PC-9 (cell line): ENCODE measurements at regions not wholly inside any gene's neighbourhood (a gene's known extent, or its start where the extent isn't known, plus 50 kb on each side); places are given as distances from the start of the nearest gene placed in this dataset.

ENCODE experiments used
- BruUV-seq: library from RNA; stranded (reverse); fragments of 400-500 nt; replicated peaks from 2 replicates; lab custom pipeline; 2021; lab: Mats Ljungman, UMichigan
- CTCF ChIA-PET: fragments of 300-600 bp; sonication (Branson Sonifier 250); formaldehyde crosslinking; loops from one replicate; lab custom pipeline; 2022; ENCODE audit warnings: antibody characterized with exemption; lab: Charles Lee
- POLR2A ChIA-PET: fragments of 300-600 bp; sonication (Branson Sonifier 250); formaldehyde crosslinking; loops from one replicate; lab custom pipeline; 2022; ENCODE audit warnings: antibody characterized with exemption; ENCODE audit not compliant: unreplicated experiment; lab: Charles Lee
- DNase-seq, 2 experiments: peaks; one replicate each; pipeline versions ENCODE4 v3.0.0 to v3.0.0-alpha.2; 2015 to 2022; ENCODE audit warnings: mixed read lengths in 1 of 2
- H2AFZ ChIP-seq: fragments of 200-600 bp; sonication (generic); 2 replicates; pipeline ENCODE4 v1.8.1; 2017; ENCODE audit warnings: antibody characterized with exemption
- H3F3A ChIP-seq: fragments of 200-600 bp; sonication (generic); 2 replicates; pipeline ENCODE4 v1.8.1; 2017; ENCODE audit warnings: antibody characterized with exemption, mild to moderate bottlenecking, low read depth; ENCODE audit not compliant: insufficient read depth
- H3K27ac ChIP-seq: fragments of 200-600 bp; sonication (generic); 2 replicates; pipeline ENCODE4 v1.6.1; 2016; ENCODE audit warnings: mixed run types
- H3K27me3 ChIP-seq: fragments of 200-600 bp; sonication (generic); 2 replicates; pipeline ENCODE4 v1.6.1; 2016; ENCODE audit warnings: low read depth, mixed run types; ENCODE audit not compliant: insufficient read depth
- H3K36me3 ChIP-seq: fragments of 200-600 bp; sonication (generic); 2 replicates; pipeline ENCODE4 v1.6.1; 2016; ENCODE audit warnings: low read depth, mixed run types
- H3K4me1 ChIP-seq: fragments of 200-600 bp; sonication (generic); replicated peaks from 2 replicates; pipeline ENCODE4 v1.6.1; 2016; ENCODE audit warnings: mixed run types; ENCODE audit not compliant: insufficient read depth
- H3K4me2 ChIP-seq: fragments of 200-600 bp; sonication (generic); 2 replicates; pipeline ENCODE4 v1.6.1; 2017; ENCODE audit warnings: mixed run types
- H3K4me3 ChIP-seq: fragments of 200-600 bp; sonication (generic); 2 replicates; pipeline ENCODE4 v1.6.1; 2016; ENCODE audit warnings: mixed run types
- H3K79me2 ChIP-seq: fragments of 200-600 bp; sonication (generic); 2 replicates; pipeline ENCODE4 v1.6.1; 2017; ENCODE audit warnings: low read depth, mixed run types
- H3K9me2 ChIP-seq: fragments of 200-600 bp; sonication (generic); 2 replicates; pipeline ENCODE4 v1.8.1; 2017; ENCODE audit warnings: mild to moderate bottlenecking; ENCODE audit not compliant: insufficient read depth
- H3K9me3 ChIP-seq: fragments of 200-600 bp; sonication (generic); 2 replicates; pipeline ENCODE4 v1.8.1; 2016; ENCODE audit warnings: low read depth; ENCODE audit not compliant: insufficient read depth
- H4K20me1 ChIP-seq: fragments of 200-600 bp; sonication (generic); 2 replicates; pipeline ENCODE4 v1.8.1; 2017; ENCODE audit not compliant: insufficient read depth
- EZH2 ChIP-seq: fragments of 200-600 bp; sonication (generic); IDR thresholded peaks from 2 replicates; pipeline ENCODE4 v1.8.0; 2017; ENCODE audit warnings: antibody characterized with exemption, low read depth
- intact Hi-C: fragments of 100-400 bp; cut with micrococcal nuclease; formaldehyde crosslinking; loops from one replicate; pipeline ENCODE4 v1.10.0; 2022; ENCODE audit not compliant: unreplicated experiment
- TF ChIP-seq, protein P1 (sequence below): fragments of 200-600 bp; sonication (generic); conservative IDR thresholded peaks from 2 replicates; pipeline ENCODE4 v1.6.1; 2017; ENCODE audit warnings: mixed run types, antibody characterized with exemption, mild to moderate bottlenecking, moderate library complexity

DNA sequence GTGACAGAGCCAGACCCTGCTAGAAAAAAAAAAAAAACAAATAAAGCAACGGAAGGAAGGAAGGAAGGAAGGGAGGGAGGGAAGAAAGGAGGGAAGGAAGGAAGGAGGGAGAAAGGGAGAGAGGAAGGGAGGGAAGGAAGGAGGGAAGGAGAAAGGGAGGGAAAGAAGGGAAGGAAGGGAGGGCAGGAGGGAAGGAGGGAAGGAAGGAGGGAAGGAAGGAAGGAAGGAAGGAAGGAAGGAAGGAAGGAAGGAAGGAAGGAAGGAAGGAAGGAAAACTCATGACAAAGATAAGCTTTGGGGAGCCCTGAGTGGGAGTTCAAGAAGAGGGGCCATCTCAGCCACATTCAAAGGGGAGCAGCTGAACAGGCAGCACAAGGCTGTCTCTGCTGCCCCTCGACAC lies 124.7 kb upstream of the MGMT start:
- no peak overlapping the region for H3K4me2 ChIP-seq
- no peaks in the 10 kb centered on the region for H3K9me2 ChIP-seq
- no peaks in the 10 kb centered on the region for H4K20me1 ChIP-seq
- ChIA-PET POLR2A (no interaction called here), CTCF (no interaction called here)
- DNase-seq, result no peak
- intact Hi-C loops, result no loop called here
- no peaks in the 10 kb centered on the region for H3F3A ChIP-seq
- H3K36me3 ChIP-seq, result no peaks in the 10 kb centered on the region
- H3K9me3 ChIP-seq, result no peaks in the 10 kb centered on the region
- no peaks in the 10 kb centered on the region for H3K79me2 ChIP-seq
- no peak overlapping the region for H3K27ac ChIP-seq
- no peak overlapping the region for H3K4me3 ChIP-seq
- TF ChIP-seq EZH2, result no peak
- H2AFZ ChIP-seq, result no peak overlapping the region
- H3K4me1 ChIP-seq, result no peaks in the 10 kb centered on the region
- H3K27me3 ChIP-seq, result peaks cover 58% of the 10 kb centered on the region
- no TSS peak for BruUV-seq

DNA sequence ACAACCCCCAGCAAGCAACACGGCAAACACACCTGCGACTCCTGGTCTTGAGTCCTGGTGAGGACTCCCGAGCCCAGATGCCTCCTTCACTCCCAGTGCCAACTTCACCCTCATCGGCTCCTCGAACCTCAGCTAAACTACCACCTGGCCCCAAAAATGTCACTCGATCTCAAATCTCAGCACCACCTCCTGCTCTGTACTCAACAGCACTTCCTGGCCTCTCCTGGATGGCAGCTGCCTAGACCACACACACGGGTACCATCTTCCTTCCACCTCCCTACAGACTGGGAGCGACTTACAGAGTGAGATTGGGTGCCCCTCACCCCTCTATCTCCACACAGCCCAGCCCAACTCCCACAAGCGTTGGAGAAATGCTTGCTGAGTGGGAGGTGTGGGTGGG lies 123.9 kb upstream of the MGMT start:
- H3K9me2 ChIP-seq, result no peaks in the 10 kb centered on the region
- no peaks in the 10 kb centered on the region for H3K4me1 ChIP-seq
- no peak overlapping the region for H2AFZ ChIP-seq
- peaks cover 64% of the 10 kb centered on the region for H3K27me3 ChIP-seq
- H4K20me1 ChIP-seq, result no peaks in the 10 kb centered on the region
- H3F3A ChIP-seq, result no peaks in the 10 kb centered on the region
- TF ChIP-seq, protein P1, sequence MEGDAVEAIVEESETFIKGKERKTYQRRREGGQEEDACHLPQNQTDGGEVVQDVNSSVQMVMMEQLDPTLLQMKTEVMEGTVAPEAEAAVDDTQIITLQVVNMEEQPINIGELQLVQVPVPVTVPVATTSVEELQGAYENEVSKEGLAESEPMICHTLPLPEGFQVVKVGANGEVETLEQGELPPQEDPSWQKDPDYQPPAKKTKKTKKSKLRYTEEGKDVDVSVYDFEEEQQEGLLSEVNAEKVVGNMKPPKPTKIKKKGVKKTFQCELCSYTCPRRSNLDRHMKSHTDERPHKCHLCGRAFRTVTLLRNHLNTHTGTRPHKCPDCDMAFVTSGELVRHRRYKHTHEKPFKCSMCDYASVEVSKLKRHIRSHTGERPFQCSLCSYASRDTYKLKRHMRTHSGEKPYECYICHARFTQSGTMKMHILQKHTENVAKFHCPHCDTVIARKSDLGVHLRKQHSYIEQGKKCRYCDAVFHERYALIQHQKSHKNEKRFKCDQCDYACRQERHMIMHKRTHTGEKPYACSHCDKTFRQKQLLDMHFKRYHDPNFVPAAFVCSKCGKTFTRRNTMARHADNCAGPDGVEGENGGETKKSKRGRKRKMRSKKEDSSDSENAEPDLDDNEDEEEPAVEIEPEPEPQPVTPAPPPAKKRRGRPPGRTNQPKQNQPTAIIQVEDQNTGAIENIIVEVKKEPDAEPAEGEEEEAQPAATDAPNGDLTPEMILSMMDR, result no peak
- TF ChIP-seq EZH2, result no peak
- H3K36me3 ChIP-seq, result no peaks in the 10 kb centered on the region
- H3K9me3 ChIP-seq, result no peaks in the 10 kb centered on the region
- H3K4me2 ChIP-seq, result no peak overlapping the region
- intact Hi-C loops, result no loop called here
- DNase-seq, result no peak
- CTCF ChIA-PET, result no interaction called here
- no peak overlapping the region for H3K27ac ChIP-seq
- no peak overlapping the region for H3K4me3 ChIP-seq
- no peaks in the 10 kb centered on the region for H3K79me2 ChIP-seq
- no TSS peak for BruUV-seq
- POLR2A ChIA-PET, result no interaction called here

DNA sequence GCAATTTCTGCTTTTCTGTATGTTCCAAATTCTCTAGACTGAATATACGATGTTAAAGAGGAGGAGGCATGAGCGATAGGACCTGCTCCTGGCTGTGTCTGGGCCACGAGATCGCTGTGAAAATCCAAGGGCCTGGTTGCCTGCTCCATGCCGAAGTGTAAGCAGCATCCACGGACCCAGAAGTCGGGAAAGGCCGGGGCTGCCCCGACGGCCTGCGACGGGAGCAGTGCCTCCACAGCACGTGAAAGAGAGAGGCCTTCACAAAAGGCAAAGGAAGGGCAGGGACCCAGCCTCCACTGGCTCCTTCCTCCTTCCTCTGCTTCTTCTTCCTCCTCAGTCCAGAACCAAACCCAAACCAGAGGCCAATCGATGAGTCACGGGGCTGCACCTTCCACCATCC lies 122.9 kb upstream of the MGMT start:
- no peaks in the 10 kb centered on the region for H4K20me1 ChIP-seq
- DNase-seq, result no peak
- TF ChIP-seq, protein P1, result no peak
- no peak for TF ChIP-seq EZH2
- H3K9me3 ChIP-seq, result no peaks in the 10 kb centered on the region
- H3K4me3 ChIP-seq, result no peak overlapping the region
- no TSS peak for BruUV-seq
- H3F3A ChIP-seq, result no peaks in the 10 kb centered on the region
- ChIA-PET CTCF (no interaction called here), POLR2A (no interaction called here)
- H3K9me2 ChIP-seq, result no peaks in the 10 kb centered on the region
- H3K36me3 ChIP-seq, result no peaks in the 10 kb centered on the region
- H2AFZ ChIP-seq, result no peak overlapping the region
- H3K27ac ChIP-seq, result no peak overlapping the region
- H3K4me2 ChIP-seq, result no peak overlapping the region
- intact Hi-C loops, result no loop called here
- peaks cover 74% of the 10 kb centered on the region for H3K27me3 ChIP-seq
- H3K4me1 ChIP-seq, result no peaks in the 10 kb centered on the region
- H3K79me2 ChIP-seq, result no peaks in the 10 kb centered on the region

DNA sequence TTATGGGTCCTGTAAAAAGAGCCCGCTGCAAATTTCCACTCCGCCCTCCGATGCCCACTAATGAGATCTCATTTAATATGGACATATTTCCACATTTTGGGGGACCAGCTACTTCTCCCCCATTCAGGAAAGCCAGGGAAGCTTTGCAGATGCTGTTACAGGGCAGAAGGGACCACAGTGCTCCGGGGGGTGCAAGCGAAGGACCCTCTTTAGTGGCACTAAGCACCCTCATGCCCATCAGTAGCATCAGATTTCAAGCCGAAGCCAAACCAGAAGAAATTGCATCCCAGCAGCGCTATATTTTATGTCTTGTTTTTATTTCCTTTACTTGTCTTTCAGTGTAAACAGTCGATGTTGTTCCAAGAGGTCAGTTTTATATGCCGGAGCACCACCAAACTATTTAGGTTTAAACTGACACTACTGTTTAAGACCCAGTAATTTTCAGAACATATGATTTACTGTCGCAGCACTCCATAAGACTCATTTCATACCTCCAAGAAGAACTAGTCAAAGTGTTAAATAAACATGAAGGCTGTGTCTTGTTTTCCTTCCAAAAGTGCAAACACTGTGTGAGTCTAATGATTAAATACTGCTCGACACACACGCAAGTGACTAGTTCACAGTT lies 122.2 kb upstream of the MGMT start:
- Histone ChIP-seq H3K9me2 (no peaks in the 10 kb centered on the region), H3K27me3 (peaks cover 79% of the 10 kb centered on the region), H4K20me1 (no peaks in the 10 kb centered on the region), H3K4me2 (no peak overlapping the region), H3K4me1 (no peaks in the 10 kb centered on the region), H3K4me3 (no peak overlapping the region), H3K27ac (no peak overlapping the region), H3F3A (no peaks in the 10 kb centered on the region), H2AFZ (no peak overlapping the region), H3K36me3 (no peaks in the 10 kb centered on the region), H3K79me2 (no peaks in the 10 kb centered on the region), H3K9me3 (no peaks in the 10 kb centered on the region)
- TF ChIP-seq EZH2, result no peak
- TF ChIP-seq, protein P1, result no peak
- intact Hi-C loops, result no loop called here
- no TSS peak for BruUV-seq
- no peak for DNase-seq
- ChIA-PET POLR2A (no interaction called here), CTCF (no interaction called here)
